ENCODE measurements at regions not wholly inside any gene's neighbourhood (a gene's known extent, or its start where the extent isn't known, plus 50 kb on each side); places are given as distances from the start of the nearest gene placed in this dataset.

GRCh38 chr5:135193213-135194125 lies 159.4 kb upstream of the PITX1 start:
- TF ChIP-seq CTCF (IDR thresholded peaks at IDR 0.05) (no peak), POLR2A (IDR thresholded peaks at IDR 0.05) (no peak), EP300 (IDR thresholded peaks at IDR 0.05) (no peak), POLR2AphosphoS5 (IDR thresholded peaks at IDR 0.05) (no peak)
